HCT116 (cell line): ENCODE measurements at regions not wholly inside any gene's neighbourhood (a gene's known extent, or its start where the extent isn't known, plus 50 kb on each side); places are given as distances from the start of the nearest gene placed in this dataset.

ENCODE experiments used
- ATAC-seq: fragments of 200-7000 bp; cut with Tn5 transposase; 2 replicates; pipeline ENCODE4 v1.9.1; 2020; ENCODE audit warnings: mild to moderate bottlenecking, moderate library complexity
- BruUV-seq: library from RNA; stranded (reverse); fragments of 400-500 nt; replicated peaks from 2 replicates; lab custom pipeline; 2021; lab: Mats Ljungman, UMichigan
- CTCF ChIA-PET: fragments of 300-600 bp; sonication (Branson Sonifier 250); formaldehyde crosslinking; loops from one replicate; lab custom pipeline; 2021; ENCODE audit warnings: antibody characterized with exemption; lab: Charles Lee
- POLR2A ChIA-PET: fragments of 300-600, 350-600 bp; sonication (Branson Sonifier 250); formaldehyde crosslinking; loops from one replicate; lab custom pipeline; 2021; ENCODE audit warnings: antibody characterized with exemption; lab: Charles Lee
- RAD21 ChIA-PET, 2 experiments: fragments of 300-600 bp; sonication (Branson Sonifier 250); formaldehyde crosslinking; loops; one replicate each; lab custom pipeline; 2023; ENCODE audit warnings: low total read pairs in 2 of 2; ENCODE audit not compliant: uncharacterized antibody in 2 of 2, unreplicated experiment in 2 of 2, low non-redundant PET in 1 of 2; lab: Charles Lee
- DNase-seq: peaks from one replicate; pipeline ENCODE4 v3.0.0-alpha.2; 2010; ENCODE audit warnings: low read depth, low spot score
- H2AFZ ChIP-seq: fragments of 200-600 bp; shearing (Covaris generic), sonication (generic); 2 replicates; pipeline ENCODE4 v1.6.1; 2017; ENCODE audit warnings: low read depth, mixed run types, mixed read lengths, antibody characterized with exemption, low read length; ENCODE audit not compliant: poor library complexity, severe bottlenecking
- H3K27ac ChIP-seq: 2 replicates; pipeline ENCODE4 v1.5.1; 2012; ENCODE audit warnings: low read depth, low read length
- H3K27me3 ChIP-seq: fragments of 200-600 bp; sonication (generic); 2 replicates; pipeline ENCODE4 v1.6.1; 2016; ENCODE audit warnings: mixed run types, low read length, mixed read lengths; ENCODE audit not compliant: insufficient read depth
- H3K36me3 ChIP-seq, 2 experiments: fragments of 200-500 bp in 1 of 2; fragments of 200-600 bp in 1 of 2; sonication (Bioruptor generic) in 1 of 2; sonication (generic) in 1 of 2; 2 replicates each; pipeline versions ENCODE4 v1.5.1 to v1.6.1; 2014 to 2016; ENCODE audit warnings: low read length in 2 of 2, inconsistent platforms in 1 of 2, mixed read lengths in 1 of 2, mixed run types in 1 of 2; ENCODE audit not compliant: insufficient read depth in 2 of 2, control insufficient read depth in 1 of 2
- H3K4me1 ChIP-seq, 2 experiments: fragments of 200-600 bp in 1 of 2; sonication (generic) in 1 of 2; 2 replicates each; pipeline versions ENCODE4 v1.5.1 to v1.6.1; 2012 to 2017; ENCODE audit warnings: low read length in 2 of 2, inconsistent platforms in 1 of 2, mild to moderate bottlenecking in 1 of 2, mixed read lengths in 1 of 2, mixed run types in 1 of 2, moderate library complexity in 1 of 2; ENCODE audit not compliant: insufficient read depth in 2 of 2, control insufficient read depth in 1 of 2
- H3K4me2 ChIP-seq: fragments of 200-600 bp; sonication (generic); 2 replicates; pipeline ENCODE4 v1.6.1; 2017; ENCODE audit warnings: mixed run types, low read length, mixed read lengths
- H3K4me3 ChIP-seq, 2 experiments: fragments of 200-600 bp in 1 of 2; sonication (generic) in 1 of 2; replicated peaks in 1 of 2; 2 replicates each; pipeline ENCODE4 v1.5.1; 2011 to 2016; ENCODE audit warnings: low read length in 2 of 2, control low read depth in 1 of 2, low read depth in 1 of 2, mild to moderate bottlenecking in 1 of 2, mixed read lengths in 1 of 2, mixed run types in 1 of 2
- H3K79me2 ChIP-seq: fragments of 200-600 bp; sonication (generic); 2 replicates; pipeline ENCODE4 v1.6.1; 2017; ENCODE audit warnings: mild to moderate bottlenecking, mixed run types, low read length, moderate library complexity, mixed read lengths; ENCODE audit not compliant: insufficient read depth
- H3K9ac ChIP-seq: fragments of 200-600 bp; sonication (generic); 2 replicates; pipeline ENCODE4 v1.6.1; 2016; ENCODE audit warnings: low read length, mixed read lengths
- H3K9me2 ChIP-seq: fragments of 200-600 bp; sonication (generic), shearing (Covaris generic); 2 replicates; pipeline ENCODE4 v1.6.1; 2017; ENCODE audit warnings: mixed run types, mild to moderate bottlenecking, moderate library complexity; ENCODE audit not compliant: insufficient read depth
- H3K9me3 ChIP-seq, 2 experiments: fragments of 200-500 bp in 1 of 2; fragments of 200-600 bp in 1 of 2; sonication (Bioruptor generic) in 1 of 2; sonication (generic) in 1 of 2; 2 replicates each; pipeline ENCODE4 v1.6.1; 2014 to 2017; ENCODE audit warnings: low read length in 2 of 2, mixed read lengths in 2 of 2, inconsistent platforms in 1 of 2, low read depth in 1 of 2, mild to moderate bottlenecking in 1 of 2, mixed run types in 1 of 2, moderate library complexity in 1 of 2; ENCODE audit not compliant: control insufficient read depth in 1 of 2, insufficient read depth in 1 of 2
- H4K20me1 ChIP-seq: fragments of 200-600 bp; sonication (generic), shearing (Covaris generic); 2 replicates; pipeline ENCODE4 v1.6.1; 2017; ENCODE audit warnings: mixed run types, mild to moderate bottlenecking, moderate library complexity; ENCODE audit not compliant: insufficient read depth
- CBX3 ChIP-seq: IDR thresholded peaks from 2 replicates; pipeline ENCODE4 v1.6.1; 2012; ENCODE audit warnings: low read depth
- CEBPB ChIP-seq: IDR thresholded peaks from 2 replicates; pipeline ENCODE4 v1.6.1; 2012; ENCODE audit warnings: low read depth
- CTCF ChIP-seq, 3 experiments: fragments of 200-600 bp in 1 of 3; sonication (generic) in 1 of 3; IDR thresholded peaks in 2 of 3; conservative IDR thresholded peaks in 1 of 3; 2 replicates each; pipeline ENCODE4 v1.5.1; 2012 to 2017; ENCODE audit warnings: low read depth in 2 of 3, low read length in 2 of 3, antibody characterized with exemption in 1 of 3, borderline replicate concordance in 1 of 3, control low read depth in 1 of 3, mild to moderate bottlenecking in 1 of 3, mixed read lengths in 1 of 3, mixed run types in 1 of 3, moderate library complexity in 1 of 3; ENCODE audit not compliant: insufficient read depth in 1 of 3
- EGR1 ChIP-seq: IDR thresholded peaks from 2 replicates; pipeline ENCODE4 v1.6.1; 2012; ENCODE audit warnings: low read depth
- ELF1 ChIP-seq: IDR thresholded peaks from 2 replicates; pipeline ENCODE4 v1.6.1; 2012; ENCODE audit warnings: low read depth, borderline replicate concordance
- EZH2 ChIP-seq: fragments of 200-600 bp; sonication (generic); IDR thresholded peaks from 2 replicates; pipeline ENCODE4 v1.6.1; 2017; ENCODE audit warnings: antibody characterized with exemption, mixed run types
- EZH2phosphoT487 ChIP-seq: fragments of 200-600 bp; IDR thresholded peaks from 2 replicates; pipeline ENCODE4 v1.6.1; 2018; ENCODE audit warnings: antibody characterized with exemption, borderline replicate concordance
- FOSL1 ChIP-seq: IDR thresholded peaks from 2 replicates; pipeline ENCODE4 v1.6.1; 2012; ENCODE audit warnings: low read depth
- JUND ChIP-seq: IDR thresholded peaks from 2 replicates; pipeline ENCODE4 v1.6.1; 2012
- MAX ChIP-seq: IDR thresholded peaks from 2 replicates; pipeline ENCODE4 v1.6.1; 2012
- POLR2A ChIP-seq: IDR thresholded peaks from 2 replicates; pipeline ENCODE4 v1.7.0; 2011; ENCODE audit warnings: borderline replicate concordance; ENCODE audit not compliant: insufficient read depth, insufficient read length; ENCODE audit errors: extremely low read depth
- SIN3A ChIP-seq: IDR thresholded peaks from 2 replicates; pipeline ENCODE4 v1.6.1; 2012; ENCODE audit warnings: low read depth
- SP1 ChIP-seq: IDR thresholded peaks from 2 replicates; pipeline ENCODE4 v1.6.1; 2012; ENCODE audit warnings: low read depth
- SRF ChIP-seq: IDR thresholded peaks from 2 replicates; pipeline ENCODE4 v1.6.1; 2012; ENCODE audit warnings: low read depth
- TCF7L2 ChIP-seq: IDR thresholded peaks from 2 replicates; pipeline ENCODE4 v1.7.0; 2011; ENCODE audit warnings: borderline replicate concordance, inconsistent platforms; ENCODE audit not compliant: insufficient read depth, insufficient read length; ENCODE audit errors: extremely low read depth
- YY1 ChIP-seq: IDR thresholded peaks from 2 replicates; pipeline ENCODE4 v1.6.1; 2011; ENCODE audit warnings: low read length, low read depth, moderate library complexity, mild to moderate bottlenecking; ENCODE audit not compliant: insufficient replicate concordance; ENCODE audit errors: extremely low read depth
- ZBTB33 ChIP-seq: IDR thresholded peaks from 2 replicates; pipeline ENCODE4 v1.6.1; 2011; ENCODE audit warnings: mild to moderate bottlenecking, low read length, moderate library complexity; ENCODE audit not compliant: insufficient replicate concordance; ENCODE audit errors: extremely low read depth
- intact Hi-C: fragments of 100-400 bp; cut with micrococcal nuclease; formaldehyde crosslinking; loops from 2 replicates; pipeline ENCODE4 v1.10.0; 2022

GRCh38 chr3:15978801-15979200 is 181.0 kb upstream of the ANKRD28 start (continued):
- no peak for TF ChIP-seq ZBTB33
- no peak for TF ChIP-seq SIN3A
- TF ChIP-seq FOSL1 = no peak
- TF ChIP-seq JUND = no peak
- no peak for TF ChIP-seq CTCF (IDR thresholded peaks at IDR 0.05 in 2 of 3, conservative IDR thresholded peaks at IDR 0.05 in 1 of 3; ENCODE audit: borderline replicate concordance in 1 of 3, insufficient read depth in 1 of 3, low read depth in 2 of 3, low read length in 2 of 3)
- TF ChIP-seq YY1 = no peak

- RAD21 ChIA-PET = no interaction called here
- Histone ChIP-seq H3K79me2 (no peaks in the 10 kb centered on the region), H3K9me2 (no peaks in the 10 kb centered on the region), H3K4me1 (peaks cover 10 to 23% of the 10 kb centered on the region in 2 experiments), H3K27me3 (no peaks in the 10 kb centered on the region), H4K20me1 (no peaks in the 10 kb centered on the region), H3K27ac (no peak overlapping the region), H2AFZ (no peak overlapping the region), H3K9me3 (no peaks in the 10 kb centered on the region), H3K9ac (no peak overlapping the region), H3K4me3 (no peak overlapping the region), H3K36me3 (no peaks in the 10 kb centered on the region), H3K4me2 (no peak overlapping the region)
- BruUV-seq = no TSS peak
- POLR2A ChIA-PET = no interaction called here
- no peak for ATAC-seq
- intact Hi-C loops = no loop called here
- DNase-seq = no peak
- CTCF ChIA-PET = no interaction called here
- no peak for TF ChIP-seq CEBPB
- no peak for TF ChIP-seq CBX3
- TF ChIP-seq EGR1 = no peak
- no peak for TF ChIP-seq ELF1
- no peak for TF ChIP-seq CTCF (IDR thresholded peaks at IDR 0.05 in 2 of 3, conservative IDR thresholded peaks at IDR 0.05 in 1 of 3; ENCODE audit: borderline replicate concordance in 1 of 3, insufficient read depth in 1 of 3, low read depth in 2 of 3, low read length in 2 of 3)
- TF ChIP-seq SIN3A = no peak
- TF ChIP-seq SP1 = no peak
- no peak for TF ChIP-seq EZH2
- TF ChIP-seq POLR2A = no peak
- no peak for TF ChIP-seq TCF7L2
- no peak for TF ChIP-seq SRF
- no peak for TF ChIP-seq JUND
- TF ChIP-seq MAX = no peak
- TF ChIP-seq EZH2phosphoT487 = no peak
- no peak for TF ChIP-seq ZBTB33
- no peak for TF ChIP-seq FOSL1
- no peak for TF ChIP-seq YY1
Observed at GRCh38 chr3:15979495-15979894, 181.7 kb upstream of the ANKRD28 start.
